Panc1 (cell line): ENCODE measurements at regions not wholly inside any gene's neighbourhood (a gene's known extent, or its start where the extent isn't known, plus 50 kb on each side); places are given as distances from the start of the nearest gene placed in this dataset.

Source experiments
- CTCF ChIP-seq: fragments of 450-650 bp; IDR thresholded peaks from 2 replicates; pipeline ENCODE4 v1.5.1; 2017; ENCODE audit warnings: mild to moderate bottlenecking
- POLR2AphosphoS5 ChIP-seq: IDR thresholded peaks from 2 replicates; pipeline ENCODE4 v1.6.1; 2012; ENCODE audit warnings: mild to moderate bottlenecking, low read depth, low read length, moderate library complexity
- REST ChIP-seq, 2 experiments: IDR thresholded peaks; 2 replicates each; pipeline ENCODE4 v1.6.1; 2011 to 2012; ENCODE audit warnings: low read depth in 2 of 2, control low read depth in 1 of 2, low read length in 1 of 2, mild to moderate bottlenecking in 1 of 2, moderate library complexity in 1 of 2; ENCODE audit not compliant: insufficient read depth in 1 of 2
- TCF7L2 ChIP-seq: IDR thresholded peaks from 2 replicates; pipeline ENCODE4 v1.6.1; 2011; ENCODE audit warnings: mild to moderate bottlenecking, low read depth, low read length, inconsistent platforms

DNA sequence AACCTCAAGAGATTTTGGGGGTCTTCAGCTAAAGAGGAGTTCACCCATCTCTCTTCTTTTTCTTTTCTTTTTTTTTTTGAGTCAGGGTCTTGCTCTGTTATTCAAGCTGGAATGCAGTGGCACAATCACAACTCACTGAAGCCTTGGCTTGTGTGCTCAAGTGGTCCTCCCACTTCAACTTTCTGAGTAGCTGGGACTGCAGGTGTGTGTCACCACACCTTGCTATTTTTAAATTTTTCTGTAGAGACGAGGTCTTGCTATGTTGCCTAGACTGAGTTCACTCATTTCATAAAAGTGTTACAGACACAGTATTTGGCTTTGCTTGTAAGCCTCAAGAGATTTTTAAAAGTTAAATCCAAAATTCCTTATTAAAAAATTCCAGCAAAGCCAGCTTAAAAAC lies 71.7 kb downstream of the OXSM start:
- no peak for TF ChIP-seq CTCF
- no peak for TF ChIP-seq POLR2AphosphoS5
- TF ChIP-seq REST (IDR thresholded peaks at IDR 0.05; ENCODE audit: insufficient read depth in 1 of 2, low read depth in 2 of 2, low read length in 1 of 2), result no peak
- TF ChIP-seq TCF7L2, result no peak
